HEK293 (cell line): ENCODE measurements at regions not wholly inside any gene's neighbourhood (a gene's known extent, or its start where the extent isn't known, plus 50 kb on each side); places are given as distances from the start of the nearest gene placed in this dataset.

ENCODE experiments used
- ZNF350 ChIP-seq: fragments of 450-650 bp; formaldehyde crosslinking; IDR thresholded peaks from 2 replicates; pipeline ENCODE4 v1.5.0; 2017; ENCODE audit warnings: missing biosample characterization, mild to moderate bottlenecking, missing genetic modification characterization
- ZNF629 ChIP-seq: fragments of 450-650 bp; formaldehyde crosslinking; IDR thresholded peaks from 2 replicates; pipeline ENCODE4 v1.5.1; 2017; ENCODE audit warnings: missing biosample characterization, missing genetic modification characterization
- TF ChIP-seq, protein P1 (sequence below): fragments of 450-650 bp; formaldehyde crosslinking; IDR thresholded peaks from 2 replicates; pipeline ENCODE4 v1.5.1; 2016; ENCODE audit warnings: missing biosample characterization, missing genetic modification characterization
- TF ChIP-seq, protein P2 (sequence below): fragments of 450-650 bp; formaldehyde crosslinking; conservative IDR thresholded peaks from 2 replicates; pipeline ENCODE4 v1.5.1; 2016; ENCODE audit warnings: low read depth, missing biosample characterization, missing genetic modification characterization

- TF ChIP-seq, protein P1, sequence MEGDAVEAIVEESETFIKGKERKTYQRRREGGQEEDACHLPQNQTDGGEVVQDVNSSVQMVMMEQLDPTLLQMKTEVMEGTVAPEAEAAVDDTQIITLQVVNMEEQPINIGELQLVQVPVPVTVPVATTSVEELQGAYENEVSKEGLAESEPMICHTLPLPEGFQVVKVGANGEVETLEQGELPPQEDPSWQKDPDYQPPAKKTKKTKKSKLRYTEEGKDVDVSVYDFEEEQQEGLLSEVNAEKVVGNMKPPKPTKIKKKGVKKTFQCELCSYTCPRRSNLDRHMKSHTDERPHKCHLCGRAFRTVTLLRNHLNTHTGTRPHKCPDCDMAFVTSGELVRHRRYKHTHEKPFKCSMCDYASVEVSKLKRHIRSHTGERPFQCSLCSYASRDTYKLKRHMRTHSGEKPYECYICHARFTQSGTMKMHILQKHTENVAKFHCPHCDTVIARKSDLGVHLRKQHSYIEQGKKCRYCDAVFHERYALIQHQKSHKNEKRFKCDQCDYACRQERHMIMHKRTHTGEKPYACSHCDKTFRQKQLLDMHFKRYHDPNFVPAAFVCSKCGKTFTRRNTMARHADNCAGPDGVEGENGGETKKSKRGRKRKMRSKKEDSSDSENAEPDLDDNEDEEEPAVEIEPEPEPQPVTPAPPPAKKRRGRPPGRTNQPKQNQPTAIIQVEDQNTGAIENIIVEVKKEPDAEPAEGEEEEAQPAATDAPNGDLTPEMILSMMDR: no peak
- TF ChIP-seq, protein P2, sequence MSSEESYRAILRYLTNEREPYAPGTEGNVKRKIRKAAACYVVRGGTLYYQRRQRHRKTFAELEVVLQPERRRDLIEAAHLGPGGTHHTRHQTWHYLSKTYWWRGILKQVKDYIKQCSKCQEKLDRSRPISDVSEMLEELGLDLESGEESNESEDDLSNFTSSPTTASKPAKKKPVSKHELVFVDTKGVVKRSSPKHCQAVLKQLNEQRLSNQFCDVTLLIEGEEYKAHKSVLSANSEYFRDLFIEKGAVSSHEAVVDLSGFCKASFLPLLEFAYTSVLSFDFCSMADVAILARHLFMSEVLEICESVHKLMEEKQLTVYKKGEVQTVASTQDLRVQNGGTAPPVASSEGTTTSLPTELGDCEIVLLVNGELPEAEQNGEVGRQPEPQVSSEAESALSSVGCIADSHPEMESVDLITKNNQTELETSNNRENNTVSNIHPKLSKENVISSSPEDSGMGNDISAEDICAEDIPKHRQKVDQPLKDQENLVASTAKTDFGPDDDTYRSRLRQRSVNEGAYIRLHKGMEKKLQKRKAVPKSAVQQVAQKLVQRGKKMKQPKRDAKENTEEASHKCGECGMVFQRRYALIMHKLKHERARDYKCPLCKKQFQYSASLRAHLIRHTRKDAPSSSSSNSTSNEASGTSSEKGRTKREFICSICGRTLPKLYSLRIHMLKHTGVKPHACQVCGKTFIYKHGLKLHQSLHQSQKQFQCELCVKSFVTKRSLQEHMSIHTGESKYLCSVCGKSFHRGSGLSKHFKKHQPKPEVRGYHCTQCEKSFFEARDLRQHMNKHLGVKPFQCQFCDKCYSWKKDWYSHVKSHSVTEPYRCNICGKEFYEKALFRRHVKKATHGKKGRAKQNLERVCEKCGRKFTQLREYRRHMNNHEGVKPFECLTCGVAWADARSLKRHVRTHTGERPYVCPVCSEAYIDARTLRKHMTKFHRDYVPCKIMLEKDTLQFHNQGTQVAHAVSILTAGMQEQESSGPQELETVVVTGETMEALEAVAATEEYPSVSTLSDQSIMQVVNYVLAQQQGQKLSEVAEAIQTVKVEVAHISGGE (tag by site-specific recombination): no peak
- no peak for TF ChIP-seq ZNF629 (tag by site-specific recombination)
- TF ChIP-seq ZNF350 (tag by site-specific recombination): no peak
These were observed 66.3 kb downstream of the EDN1 start for GRCh38 chr6:12356431-12356830.
